DOHH2 (cell line): ENCODE measurements at regions not wholly inside any gene's neighbourhood (a gene's known extent, or its start where the extent isn't known, plus 50 kb on each side); places are given as distances from the start of the nearest gene placed in this dataset.

Source experiments
- H3F3A ChIP-seq: fragments of 200-600 bp; sonication (generic), shearing (Covaris generic); 2 replicates; pipeline ENCODE4 v1.6.0; 2016; ENCODE audit warnings: antibody characterized with exemption, mild to moderate bottlenecking; ENCODE audit not compliant: control insufficient read depth, insufficient read depth
- H3K27ac ChIP-seq: fragments of 200-600 bp; sonication (generic); 2 replicates; pipeline ENCODE4 v1.5.1; 2014; ENCODE audit warnings: low read depth, mild to moderate bottlenecking, low read length, moderate library complexity
- H3K27me3 ChIP-seq: fragments of 200-600 bp; sonication (generic); 2 replicates; pipeline ENCODE4 v1.6.1; 2014; ENCODE audit warnings: mild to moderate bottlenecking, low read length, mixed read lengths; ENCODE audit not compliant: control insufficient read depth
- H3K36me3 ChIP-seq: fragments of 200-600 bp; sonication (generic); 2 replicates; pipeline ENCODE4 v1.6.1; 2014; ENCODE audit warnings: mild to moderate bottlenecking, low read length, moderate library complexity, mixed read lengths; ENCODE audit not compliant: control insufficient read depth
- H3K4me1 ChIP-seq: fragments of 200-600 bp; sonication (generic); 2 replicates; pipeline ENCODE4 v1.6.1; 2014; ENCODE audit warnings: mild to moderate bottlenecking, low read length, mixed read lengths; ENCODE audit not compliant: control insufficient read depth
- H3K4me2 ChIP-seq: fragments of 200-600 bp; sonication (generic); 2 replicates; pipeline ENCODE4 v1.6.0; 2014; ENCODE audit warnings: mild to moderate bottlenecking, low read length, moderate library complexity
- H3K4me3 ChIP-seq: fragments of 200-600 bp; sonication (generic); 2 replicates; pipeline ENCODE4 v1.5.1; 2014; ENCODE audit warnings: mild to moderate bottlenecking, low read length, mixed read lengths
- H3K79me2 ChIP-seq: fragments of 200-600 bp; sonication (generic); 2 replicates; pipeline ENCODE4 v1.6.1; 2014; ENCODE audit warnings: mild to moderate bottlenecking, low read length, mixed read lengths; ENCODE audit not compliant: control insufficient read depth
- H3K9me2 ChIP-seq: fragments of 200-600 bp; sonication (generic); replicated peaks from 2 replicates; pipeline ENCODE4 v1.6.1; 2014; ENCODE audit warnings: mild to moderate bottlenecking, low read length, mixed read lengths; ENCODE audit not compliant: control insufficient read depth
- H3K9me3 ChIP-seq: fragments of 200-600 bp; sonication (generic); 2 replicates; pipeline ENCODE4 v1.6.1; 2014; ENCODE audit warnings: antibody characterized with exemption, low read length, mixed read lengths; ENCODE audit not compliant: control insufficient read depth, insufficient read depth
- H4K20me1 ChIP-seq: fragments of 200-600 bp; sonication (generic); 2 replicates; pipeline ENCODE4 v1.6.0; 2014; ENCODE audit warnings: low read depth, mild to moderate bottlenecking, antibody characterized with exemption, low read length, moderate library complexity; ENCODE audit not compliant: control insufficient read depth, insufficient read depth
- EZH2phosphoT487 ChIP-seq: fragments of 200-600 bp; sonication (generic); IDR thresholded peaks from 2 replicates; pipeline ENCODE4 v1.6.1; 2017; ENCODE audit warnings: borderline replicate concordance, mild to moderate bottlenecking, antibody characterized with exemption, low read length, moderate library complexity, mixed read lengths
- TF ChIP-seq, protein P1 (sequence below): fragments of 200-600 bp; sonication (generic); IDR thresholded peaks from one replicate; pipeline ENCODE4 v1.5.1; 2014; ENCODE audit warnings: antibody characterized with exemption, mild to moderate bottlenecking, low read depth, low read length; ENCODE audit not compliant: poor library complexity, severe bottlenecking

DNA sequence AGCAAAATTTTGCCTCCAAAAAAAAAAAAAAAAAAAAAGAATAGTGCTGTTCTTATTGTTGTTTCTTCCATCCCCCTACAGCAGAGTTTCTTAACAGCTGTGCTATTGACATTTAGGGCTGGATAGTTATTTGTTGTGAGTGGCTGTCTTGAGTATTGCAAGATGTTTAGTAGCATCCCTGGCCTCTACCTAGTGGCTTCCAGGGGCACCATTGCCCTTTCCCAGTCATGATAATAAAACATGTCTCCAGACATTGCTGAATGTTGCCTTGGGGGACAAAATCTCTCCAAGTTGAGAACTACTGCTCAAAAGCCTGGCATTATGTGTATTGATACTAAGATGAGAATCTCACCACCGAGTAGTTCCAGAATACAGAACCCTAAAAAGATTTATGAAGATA, 108.7 kb downstream of the PALM2AKAP2 start:
- no peaks in the 10 kb centered on the region for H3K9me2 ChIP-seq
- H3K9me3 ChIP-seq = no peaks in the 10 kb centered on the region
- no peaks in the 10 kb centered on the region for H4K20me1 ChIP-seq
- H3F3A ChIP-seq = no peaks in the 10 kb centered on the region
- no peak overlapping the region for H3K4me3 ChIP-seq
- TF ChIP-seq EZH2phosphoT487 = no peak
- TF ChIP-seq, protein P1, sequence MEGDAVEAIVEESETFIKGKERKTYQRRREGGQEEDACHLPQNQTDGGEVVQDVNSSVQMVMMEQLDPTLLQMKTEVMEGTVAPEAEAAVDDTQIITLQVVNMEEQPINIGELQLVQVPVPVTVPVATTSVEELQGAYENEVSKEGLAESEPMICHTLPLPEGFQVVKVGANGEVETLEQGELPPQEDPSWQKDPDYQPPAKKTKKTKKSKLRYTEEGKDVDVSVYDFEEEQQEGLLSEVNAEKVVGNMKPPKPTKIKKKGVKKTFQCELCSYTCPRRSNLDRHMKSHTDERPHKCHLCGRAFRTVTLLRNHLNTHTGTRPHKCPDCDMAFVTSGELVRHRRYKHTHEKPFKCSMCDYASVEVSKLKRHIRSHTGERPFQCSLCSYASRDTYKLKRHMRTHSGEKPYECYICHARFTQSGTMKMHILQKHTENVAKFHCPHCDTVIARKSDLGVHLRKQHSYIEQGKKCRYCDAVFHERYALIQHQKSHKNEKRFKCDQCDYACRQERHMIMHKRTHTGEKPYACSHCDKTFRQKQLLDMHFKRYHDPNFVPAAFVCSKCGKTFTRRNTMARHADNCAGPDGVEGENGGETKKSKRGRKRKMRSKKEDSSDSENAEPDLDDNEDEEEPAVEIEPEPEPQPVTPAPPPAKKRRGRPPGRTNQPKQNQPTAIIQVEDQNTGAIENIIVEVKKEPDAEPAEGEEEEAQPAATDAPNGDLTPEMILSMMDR = no peak
- no peaks in the 10 kb centered on the region for H3K36me3 ChIP-seq
- H3K4me2 ChIP-seq = no peak overlapping the region
- no peaks in the 10 kb centered on the region for H3K4me1 ChIP-seq
- no peak overlapping the region for H3K27ac ChIP-seq
- H3K27me3 ChIP-seq = no peaks in the 10 kb centered on the region
- no peaks in the 10 kb centered on the region for H3K79me2 ChIP-seq

DNA sequence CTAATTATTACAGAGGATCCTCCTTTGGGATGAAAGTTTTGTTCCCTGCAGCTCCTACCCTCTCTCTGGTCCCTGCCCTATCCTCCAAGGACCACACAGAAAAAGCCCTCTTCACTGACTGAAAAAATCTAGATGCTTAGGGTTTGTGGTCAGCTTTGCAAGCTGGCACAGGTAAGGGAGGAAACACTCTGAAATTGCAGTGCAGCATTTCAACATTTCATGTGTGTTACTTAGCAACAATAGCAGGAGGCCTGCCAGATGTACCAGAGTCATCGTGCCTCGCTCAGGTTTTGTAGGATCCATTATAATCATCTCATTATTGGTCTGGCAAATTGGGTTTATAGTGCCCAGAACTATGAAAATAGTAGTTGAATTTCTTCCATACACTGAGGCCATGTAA, 109.5 kb downstream of the PALM2AKAP2 start:
- Histone ChIP-seq H3K27ac (no peak overlapping the region), H3K4me3 (no peak overlapping the region), H3K4me2 (no peak overlapping the region), H3K9me2 (no peaks in the 10 kb centered on the region), H3K4me1 (no peaks in the 10 kb centered on the region), H3K36me3 (no peaks in the 10 kb centered on the region), H3K9me3 (no peaks in the 10 kb centered on the region), H3K79me2 (no peaks in the 10 kb centered on the region), H3F3A (no peaks in the 10 kb centered on the region), H4K20me1 (no peaks in the 10 kb centered on the region), H3K27me3 (no peaks in the 10 kb centered on the region)
- TF ChIP-seq EZH2phosphoT487 = no peak
- TF ChIP-seq, protein P1 = no peak

DNA sequence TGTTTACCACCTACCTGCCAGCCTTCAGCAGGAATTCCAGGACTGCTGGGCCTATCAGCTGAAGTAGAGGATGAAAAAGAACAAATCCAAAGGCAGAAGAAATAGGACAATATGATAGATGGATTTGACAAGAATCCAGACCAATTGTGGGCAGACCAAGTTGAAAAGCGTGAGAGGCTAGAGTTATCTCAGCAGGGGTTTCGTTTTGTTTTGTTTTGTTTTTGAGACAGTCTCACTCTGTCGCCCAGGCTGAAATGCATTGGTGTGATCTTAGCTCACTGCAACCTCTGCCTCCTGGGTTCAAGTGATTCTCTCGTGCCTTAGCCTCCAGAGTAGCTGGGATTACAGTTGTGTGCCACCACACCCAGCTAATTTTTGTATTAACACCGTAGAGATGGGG, 113.2 kb downstream of the PALM2AKAP2 start:
- Histone ChIP-seq H3K4me3 (no peak overlapping the region), H3F3A (no peaks in the 10 kb centered on the region), H3K9me2 (no peaks in the 10 kb centered on the region), H3K4me1 (no peaks in the 10 kb centered on the region), H4K20me1 (no peaks in the 10 kb centered on the region), H3K27me3 (no peaks in the 10 kb centered on the region), H3K36me3 (no peaks in the 10 kb centered on the region), H3K4me2 (no peak overlapping the region), H3K79me2 (no peaks in the 10 kb centered on the region), H3K9me3 (no peaks in the 10 kb centered on the region), H3K27ac (no peak overlapping the region)
- TF ChIP-seq EZH2phosphoT487 = no peak
- TF ChIP-seq, protein P1 = no peak

DNA sequence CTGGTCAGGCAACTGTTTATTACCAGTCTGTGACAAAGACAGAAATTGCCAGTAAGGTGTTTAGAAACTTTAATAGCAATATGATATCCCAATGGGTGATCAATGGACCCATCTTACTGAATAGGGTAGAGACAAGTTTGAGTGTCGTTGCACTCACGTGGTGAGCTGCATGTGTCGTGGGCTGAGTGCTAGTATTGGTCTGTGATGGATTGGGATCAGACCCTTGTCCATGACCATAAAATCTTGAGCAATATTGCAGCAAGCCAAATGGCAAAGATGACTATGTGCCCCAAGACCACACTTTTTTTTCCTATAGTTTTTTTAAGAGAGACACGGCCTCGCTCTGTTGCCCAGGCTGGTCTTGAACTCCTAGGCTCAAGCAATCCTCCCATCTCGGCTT, 114.5 kb downstream of the PALM2AKAP2 start:
- TF ChIP-seq EZH2phosphoT487 = no peak
- TF ChIP-seq, protein P1 = no peak
- Histone ChIP-seq H3K4me3 (no peak overlapping the region), H3F3A (no peaks in the 10 kb centered on the region), H3K9me2 (no peaks in the 10 kb centered on the region), H3K79me2 (no peaks in the 10 kb centered on the region), H3K9me3 (no peaks in the 10 kb centered on the region), H3K27me3 (0 out of 2 replicates have a peak, but pooled peaks cover 3% of the 10 kb centered on the region), H3K4me2 (no peak overlapping the region), H3K4me1 (no peaks in the 10 kb centered on the region), H3K36me3 (no peaks in the 10 kb centered on the region), H3K27ac (no peak overlapping the region), H4K20me1 (no peaks in the 10 kb centered on the region)
